Suppressor macrophage treated with lipopolysaccharide for 4 hours (primary cell): ENCODE measurements at regions not wholly inside any gene's neighbourhood (a gene's known extent, or its start where the extent isn't known, plus 50 kb on each side); places are given as distances from the start of the nearest gene placed in this dataset.
"Not testable (repeated sequence)": the region's sequence is repeated elsewhere in the genome, so short reads cannot be mapped to it uniquely, and the experiment has no call there.

Source experiments
- DNase-seq: peaks from one replicate; pipeline ENCODE4 v3.0.0-alpha.2; 2020

GRCh38 chr2:238521870-238522269 lies 95.1 kb downstream of the ASB1 start:
- no peak for DNase-seq

DNA sequence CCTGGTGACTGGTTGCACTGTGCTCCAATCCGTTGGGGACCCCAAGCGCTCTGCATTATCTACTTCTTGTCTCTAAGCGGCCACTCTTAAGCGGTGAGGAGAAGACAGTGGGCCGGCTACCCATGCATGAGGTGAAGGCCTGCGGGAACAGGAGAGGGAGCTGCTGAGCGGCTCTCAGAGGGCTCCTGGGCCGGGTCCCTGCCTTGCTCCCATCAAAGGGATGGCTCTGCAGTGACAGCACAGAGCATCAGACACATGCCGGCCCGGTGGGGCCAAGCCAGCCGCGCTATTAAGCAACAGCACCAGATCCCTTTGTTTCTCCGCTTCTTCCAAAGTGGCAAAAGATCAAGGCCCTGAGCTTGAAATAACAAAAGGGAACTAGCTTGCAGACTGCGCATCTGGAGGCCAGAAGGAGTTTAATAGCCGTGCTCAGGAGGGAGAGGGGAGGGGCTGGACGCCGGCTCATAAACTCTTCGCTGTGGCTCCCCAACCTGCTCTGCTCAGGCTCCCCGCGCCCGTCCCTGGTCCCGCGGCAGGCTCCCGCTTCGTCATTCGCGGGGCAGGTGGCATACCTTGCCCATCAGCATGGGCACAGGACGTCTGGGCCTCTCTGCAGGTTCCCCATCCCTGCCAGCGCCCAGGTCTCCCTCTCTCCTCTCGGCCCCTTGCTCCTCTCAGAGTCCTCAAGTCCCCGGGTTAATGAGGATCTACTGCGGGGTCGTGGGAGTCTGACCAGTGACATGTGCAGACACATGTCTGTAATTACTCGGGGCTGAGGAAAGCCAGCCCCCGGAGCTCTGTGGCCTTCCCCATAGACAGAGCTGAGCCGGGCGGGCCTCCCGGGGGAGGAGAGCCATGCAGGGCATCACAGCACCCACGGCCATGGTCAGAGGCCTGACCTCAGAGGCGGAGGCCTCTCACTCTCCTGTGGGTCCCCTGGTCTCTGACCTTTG lies 96.7 kb downstream of the ASB1 start:
- no peak for DNase-seq

DNA sequence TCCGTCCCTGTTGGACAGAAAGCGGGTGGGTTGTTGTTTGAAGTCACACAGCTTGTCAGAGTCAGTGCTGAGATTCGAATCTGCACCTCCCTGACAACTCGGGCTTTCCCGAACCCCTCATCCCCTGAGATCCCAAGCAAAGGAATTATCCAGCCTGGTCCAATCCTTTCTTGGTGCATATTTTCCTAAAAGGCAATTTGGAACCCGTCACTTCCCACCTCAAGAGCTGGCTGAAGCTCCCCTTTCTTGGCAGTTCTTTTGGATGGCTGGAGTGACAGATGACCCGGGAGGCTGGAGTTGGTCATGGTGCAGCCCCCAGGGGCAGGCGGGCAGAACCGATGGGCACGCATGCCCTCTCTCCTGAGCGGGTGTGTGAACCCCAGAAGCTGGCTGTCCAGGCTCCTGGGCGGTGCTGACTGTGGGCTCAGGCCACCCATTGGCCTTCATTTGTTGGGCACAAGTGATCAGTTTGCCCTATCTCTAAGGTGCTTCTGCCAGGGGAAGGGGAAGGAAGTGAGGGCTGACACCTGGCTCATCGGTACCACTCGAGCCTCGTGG lies 97.8 kb downstream of the ASB1 start:
- no peak for DNase-seq

DNA sequence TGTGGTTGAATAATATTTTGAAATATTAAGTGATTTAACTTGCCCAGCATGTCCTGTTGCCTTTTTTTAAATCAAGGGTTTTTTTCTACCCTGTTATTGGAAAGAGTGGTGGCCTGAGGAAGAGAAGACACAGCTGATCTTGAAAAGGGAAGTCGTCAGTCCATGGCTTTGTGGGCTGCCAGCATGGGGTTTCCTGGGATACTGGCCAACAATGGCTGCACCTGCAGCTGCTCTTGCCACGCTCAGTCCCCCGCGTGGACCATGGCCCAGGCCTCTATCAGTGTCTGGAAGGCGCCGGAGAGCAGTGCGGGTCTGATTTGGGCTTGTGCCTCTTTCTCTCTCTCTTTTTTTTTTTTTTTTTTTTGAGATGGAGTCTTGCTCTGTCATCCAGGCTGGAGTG lies 99.3 kb downstream of the ASB1 start:
- no peak for DNase-seq

GRCh38 chr2:238527565-238527964 lies 100.8 kb downstream of the ASB1 start:
- no peak for DNase-seq

DNA sequence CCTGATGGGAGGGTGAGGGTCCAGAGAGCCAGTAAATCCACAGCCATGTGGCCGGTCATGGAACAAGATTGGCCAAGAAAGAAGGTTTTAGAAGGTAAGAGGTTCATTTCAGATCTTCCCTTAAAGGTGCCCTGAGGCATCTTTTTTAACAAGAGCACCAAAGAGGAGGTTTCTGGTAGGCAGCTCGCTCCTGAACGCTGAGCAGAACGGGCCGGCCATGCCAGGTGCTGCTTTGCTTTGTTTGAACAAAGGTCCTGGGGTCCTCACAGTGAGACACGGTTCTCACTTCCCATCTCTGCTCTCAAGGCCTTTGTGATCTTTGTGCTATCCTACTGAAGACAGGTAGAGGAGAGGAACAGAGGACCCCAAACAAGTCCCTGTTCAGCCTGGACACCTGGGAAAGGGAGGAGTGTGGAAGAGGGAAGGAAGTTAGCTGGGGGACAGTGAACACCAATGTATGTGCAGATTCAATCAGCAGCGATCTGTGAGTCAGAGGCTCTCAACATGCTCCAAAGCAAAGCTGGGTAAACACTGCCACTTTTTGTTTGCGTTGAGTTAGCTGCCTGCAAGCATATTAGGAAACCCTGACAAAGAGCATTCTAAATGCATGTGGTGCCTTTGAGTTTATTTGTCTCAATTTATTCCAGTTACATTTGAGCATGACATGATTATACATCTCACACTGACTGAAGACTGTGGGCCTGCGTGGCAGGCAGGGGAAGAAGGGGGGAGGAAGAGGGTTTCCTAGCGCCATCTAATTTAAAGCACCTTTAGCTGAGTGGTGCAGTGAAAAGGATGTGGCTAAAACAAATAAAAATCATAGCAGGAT lies 102.4 kb downstream of the ASB1 start:
- DNase-seq, result no peak

GRCh38 chr2:238531017-238531645 lies 104.4 kb downstream of the ASB1 start:
- DNase-seq, result not testable (repeated sequence)

- not testable (repeated sequence) for DNase-seq
These were observed 117.0 kb downstream of the ASB1 start for GRCh38 chr2:238543732-238544131.

DNA sequence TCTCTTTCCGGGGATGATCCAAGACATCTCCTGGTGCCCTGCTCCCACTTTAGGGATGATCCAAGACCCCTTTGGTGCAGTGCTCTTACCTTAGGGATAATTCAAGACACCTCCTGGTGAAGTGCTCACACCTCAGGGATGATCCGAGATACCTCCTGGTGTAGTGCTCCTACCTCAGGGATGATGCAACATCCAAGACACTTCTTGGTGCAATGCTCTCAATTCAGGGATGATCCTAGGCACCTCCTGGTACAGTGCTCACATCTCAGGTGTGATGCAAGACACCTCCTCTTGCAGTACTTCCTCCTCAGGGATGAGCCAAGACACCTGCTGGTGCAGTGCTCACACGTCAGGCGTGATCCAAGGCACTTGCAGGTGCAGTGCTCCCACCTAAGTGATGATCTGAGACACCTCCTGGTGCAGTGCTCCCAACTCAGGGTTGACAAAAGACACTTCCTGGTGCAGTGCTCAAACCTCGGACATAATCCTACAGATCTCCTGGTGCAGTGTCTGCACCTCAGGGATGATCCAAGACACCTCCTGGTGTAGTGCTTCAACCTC lies 122.3 kb downstream of the ASB1 start:
- no peak for DNase-seq

GRCh38 chr2:238549866-238550265 lies 123.1 kb downstream of the ASB1 start:
- DNase-seq, result no peak

DNA sequence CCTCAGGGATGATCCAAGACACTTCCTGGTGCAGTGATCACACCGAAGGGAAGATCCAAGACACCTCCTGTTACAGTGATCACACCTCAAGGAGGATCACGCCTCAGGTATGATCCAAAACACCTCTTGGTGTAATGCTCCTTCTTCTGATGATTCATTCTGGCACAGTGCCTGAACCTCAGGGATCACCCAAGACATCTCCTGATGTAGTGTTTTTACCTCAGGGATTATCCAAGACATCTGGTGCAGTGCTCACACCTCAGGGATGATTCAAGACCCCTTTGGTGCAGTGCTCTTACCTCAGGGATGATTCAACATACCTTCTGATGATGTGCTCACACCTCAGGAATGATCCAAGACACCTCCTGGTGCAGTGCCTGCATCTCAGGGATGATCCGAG lies 124.4 kb downstream of the ASB1 start:
- DNase-seq, result no peak

- no peak for DNase-seq
These were observed 125.5 kb downstream of the ASB1 start for GRCh38 chr2:238552226-238552625.

DNA sequence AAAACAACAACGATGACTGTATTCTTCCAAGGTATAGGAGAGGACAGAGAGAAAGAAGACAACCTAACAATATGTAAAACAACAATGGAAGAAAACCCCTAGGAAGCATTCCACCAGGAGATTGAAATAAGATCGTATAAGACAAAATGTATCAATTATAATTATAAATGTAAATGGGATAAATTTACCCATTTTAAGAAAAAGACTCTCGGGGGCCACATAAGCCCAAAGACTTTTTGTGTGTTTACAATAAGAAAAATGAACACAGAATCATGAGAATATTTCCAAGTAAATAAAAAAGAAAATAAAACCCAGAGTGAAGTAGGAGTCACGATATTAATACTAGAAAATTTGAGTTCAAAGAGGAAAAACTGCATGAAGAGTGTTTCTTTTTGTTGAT lies 126.4 kb downstream of the ASB1 start:
- no peak for DNase-seq

DNA sequence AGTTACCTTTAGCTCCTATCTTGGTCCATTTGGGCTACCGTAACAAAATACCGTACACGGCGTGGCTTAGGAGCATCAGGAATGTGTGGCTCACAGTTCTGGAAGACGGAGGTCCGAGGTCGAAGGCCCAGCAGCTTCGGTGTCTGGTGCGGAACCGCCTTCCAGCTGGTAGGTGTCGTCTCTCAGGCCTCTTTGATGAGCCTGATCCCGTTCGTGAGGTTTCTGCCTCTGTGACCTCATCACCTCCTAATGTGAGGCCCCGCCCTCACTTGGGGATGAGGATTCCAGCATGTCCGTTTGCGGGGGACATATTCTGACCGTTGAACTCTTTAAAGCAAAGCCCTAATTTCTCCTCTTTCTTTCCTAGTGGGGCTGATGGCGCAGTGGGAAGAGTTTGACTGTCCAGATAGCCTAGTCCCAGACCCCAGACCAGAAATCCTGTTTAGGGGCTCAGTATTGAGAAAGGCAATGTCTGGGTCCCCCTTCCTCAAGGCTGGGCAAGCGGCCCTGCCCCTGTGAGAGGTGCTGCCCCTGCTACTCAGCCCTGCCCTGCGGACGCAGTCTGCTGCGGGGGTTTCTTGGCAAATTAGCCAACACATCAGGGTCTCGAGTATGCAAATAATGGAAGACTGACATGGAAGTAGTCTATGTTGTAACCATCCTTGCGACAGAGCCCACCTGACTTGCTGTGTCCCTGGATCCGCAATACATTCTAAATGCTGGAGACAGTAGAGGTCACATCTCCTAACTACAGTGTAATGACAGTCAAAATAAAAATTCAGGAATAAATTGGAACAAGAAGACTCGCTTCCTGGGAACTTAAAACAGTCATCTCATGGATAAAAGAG lies 128.0 kb downstream of the ASB1 start:
- DNase-seq, result peak; percentile 44

- DNase-seq, result no peak
These were observed 129.2 kb downstream of the ASB1 start for GRCh38 chr2:238555786-238556542.

GRCh38 chr2:238557431-238557830 lies 130.7 kb downstream of the ASB1 start:
- no peak for DNase-seq

DNA sequence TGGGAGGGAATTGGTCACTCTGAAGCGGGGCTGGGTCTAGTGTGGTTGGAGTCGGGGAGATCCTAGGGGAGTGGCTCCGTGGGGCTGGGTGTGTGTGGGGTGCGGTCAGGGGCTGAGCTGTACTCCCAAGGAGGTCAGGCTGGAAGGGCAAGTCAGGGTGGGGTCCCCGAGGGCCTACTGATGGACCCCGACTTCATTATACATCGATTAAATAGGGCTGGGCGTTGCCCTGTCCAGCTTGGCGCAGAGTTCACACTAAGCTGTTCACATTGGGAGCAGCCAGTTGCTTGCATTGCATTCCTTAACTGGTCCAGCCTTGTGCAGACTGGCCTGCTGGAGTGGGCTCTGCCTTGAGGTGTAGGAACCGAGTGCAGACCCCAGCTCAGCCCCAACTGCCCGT lies 131.2 kb downstream of the ASB1 start:
- no peak for DNase-seq

DNA sequence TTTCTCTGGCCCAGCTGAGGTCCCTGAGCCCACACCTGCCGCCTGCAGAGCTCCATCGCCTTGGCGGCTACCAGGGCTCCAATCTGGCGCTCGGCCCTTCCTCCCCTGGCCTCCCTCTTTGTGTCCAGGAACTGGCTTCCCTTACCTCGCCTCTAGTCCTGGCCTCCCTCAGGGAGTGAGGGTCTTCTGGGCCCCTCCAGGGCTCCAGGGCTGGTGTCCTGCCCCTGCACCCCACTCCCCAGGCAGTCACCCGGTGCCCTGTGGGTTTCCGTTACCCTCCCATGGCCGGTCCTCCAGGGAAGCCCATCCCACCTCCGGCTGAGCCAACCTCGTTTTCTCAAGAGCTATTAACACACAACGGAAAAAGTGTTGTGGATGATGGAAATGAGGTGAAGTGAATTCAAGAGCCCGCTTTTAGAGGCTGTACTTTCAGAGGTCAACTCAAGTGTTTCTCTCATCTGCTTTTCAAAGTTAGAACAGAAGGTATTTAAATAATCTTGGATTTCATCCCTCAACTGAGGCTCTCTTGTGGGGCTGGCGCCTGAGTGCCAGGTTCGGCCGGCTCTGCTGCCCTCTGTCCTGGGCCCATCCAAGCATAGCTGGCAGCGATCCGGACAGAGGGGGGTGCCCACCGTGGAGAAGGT lies 131.9 kb downstream of the ASB1 start:
- DNase-seq, result no peak

GRCh38 chr2:238560234-238560633 lies 133.5 kb downstream of the ASB1 start:
- no peak for DNase-seq

- DNase-seq, result no peak
These were observed 134.5 kb downstream of the ASB1 start for GRCh38 chr2:238561230-238561629.
